Activated B cell treated with CpG ODN at 0.5 μM for 24 hours (primary cell): ENCODE measurements at regions not wholly inside any gene's neighbourhood (a gene's known extent, or its start where the extent isn't known, plus 50 kb on each side); places are given as distances from the start of the nearest gene placed in this dataset.

Experiments used
- ATAC-seq: fragments of 200-7000 bp; cut with Tn5 transposase; one replicate; pipeline ENCODE4 v1.10.0; 2021; ENCODE audit warnings: low read depth, mild to moderate bottlenecking, moderate library complexity
- CTCF ChIA-PET: fragments of 350-600 bp; sonication (Branson Sonifier 250); formaldehyde crosslinking; loops from one replicate; lab custom pipeline; 2021; ENCODE audit warnings: antibody characterized with exemption; lab: Charles Lee
- POLR2A ChIA-PET: fragments of 350-600 bp; sonication (Branson Sonifier 250); formaldehyde crosslinking; loops from one replicate; lab custom pipeline; 2021; ENCODE audit warnings: antibody characterized with exemption; lab: Charles Lee
- DNase-seq: peaks from one replicate; pipeline ENCODE4 v3.0.0; 2022
- H3K27ac Mint-ChIP-seq: one replicate; pipeline ENCODE4 v1.8.0; 2020; ENCODE audit warnings: mixed read lengths
- H3K27me3 Mint-ChIP-seq: one replicate; pipeline ENCODE4 v1.8.0; 2021; ENCODE audit warnings: mixed read lengths
- H3K36me3 Mint-ChIP-seq: one replicate; pipeline ENCODE4 v1.8.0; 2021; ENCODE audit warnings: low read depth, mixed read lengths
- H3K4me1 Mint-ChIP-seq: one replicate; pipeline ENCODE4 v1.8.0; 2021; ENCODE audit warnings: mixed read lengths
- H3K4me3 Mint-ChIP-seq: one replicate; pipeline ENCODE4 v1.8.0; 2020; ENCODE audit warnings: mild to moderate bottlenecking, mixed read lengths
- H3K9me3 Mint-ChIP-seq: one replicate; pipeline ENCODE4 v1.8.0; 2020; ENCODE audit warnings: mixed read lengths
- intact Hi-C: fragments of 100-400 bp; cut with micrococcal nuclease; formaldehyde crosslinking; loops from one replicate; pipeline ENCODE4 v1.15.1; 2024
- TF ChIP-seq, protein P1 (sequence below): fragments of 200-600 bp; IDR thresholded peaks from one replicate; pipeline ENCODE4 v1.8.0; 2022; ENCODE audit warnings: antibody characterized with exemption, mild to moderate bottlenecking

DNA sequence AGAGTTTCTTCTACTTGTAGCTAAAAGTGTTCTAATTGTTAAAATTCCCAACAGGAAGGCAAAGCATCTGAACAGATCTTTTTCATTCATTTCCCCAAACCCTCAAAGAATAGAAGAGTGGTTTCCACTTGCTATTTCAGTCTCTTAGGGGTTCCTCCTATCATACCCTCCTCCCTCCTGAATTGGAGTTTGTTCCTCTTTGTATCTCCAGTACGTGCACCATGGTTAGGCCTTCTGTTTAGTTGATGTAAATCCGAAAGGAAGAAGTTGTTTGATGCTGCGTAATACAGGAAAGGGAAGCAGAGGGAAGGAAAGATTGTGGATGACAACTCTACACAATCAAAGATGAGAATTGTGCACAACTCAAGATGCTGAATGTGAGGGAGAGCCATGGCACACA is 303.6 kb downstream of the PIK3R1 start:
- TF ChIP-seq, protein P1, sequence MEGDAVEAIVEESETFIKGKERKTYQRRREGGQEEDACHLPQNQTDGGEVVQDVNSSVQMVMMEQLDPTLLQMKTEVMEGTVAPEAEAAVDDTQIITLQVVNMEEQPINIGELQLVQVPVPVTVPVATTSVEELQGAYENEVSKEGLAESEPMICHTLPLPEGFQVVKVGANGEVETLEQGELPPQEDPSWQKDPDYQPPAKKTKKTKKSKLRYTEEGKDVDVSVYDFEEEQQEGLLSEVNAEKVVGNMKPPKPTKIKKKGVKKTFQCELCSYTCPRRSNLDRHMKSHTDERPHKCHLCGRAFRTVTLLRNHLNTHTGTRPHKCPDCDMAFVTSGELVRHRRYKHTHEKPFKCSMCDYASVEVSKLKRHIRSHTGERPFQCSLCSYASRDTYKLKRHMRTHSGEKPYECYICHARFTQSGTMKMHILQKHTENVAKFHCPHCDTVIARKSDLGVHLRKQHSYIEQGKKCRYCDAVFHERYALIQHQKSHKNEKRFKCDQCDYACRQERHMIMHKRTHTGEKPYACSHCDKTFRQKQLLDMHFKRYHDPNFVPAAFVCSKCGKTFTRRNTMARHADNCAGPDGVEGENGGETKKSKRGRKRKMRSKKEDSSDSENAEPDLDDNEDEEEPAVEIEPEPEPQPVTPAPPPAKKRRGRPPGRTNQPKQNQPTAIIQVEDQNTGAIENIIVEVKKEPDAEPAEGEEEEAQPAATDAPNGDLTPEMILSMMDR = no peak
- Mint-ChIP-seq H3K9me3 (no peaks in the 10 kb centered on the region), H3K27ac (no peak overlapping the region), H3K4me1 (peaks cover 3% of the 10 kb centered on the region), H3K36me3 (no peaks in the 10 kb centered on the region), H3K4me3 (no peak overlapping the region), H3K27me3 (no peaks in the 10 kb centered on the region)
- POLR2A ChIA-PET = no interaction called here
- intact Hi-C loops = no loop called here
- DNase-seq (no peak), ATAC-seq (no peak)
- CTCF ChIA-PET = no interaction called here

DNA sequence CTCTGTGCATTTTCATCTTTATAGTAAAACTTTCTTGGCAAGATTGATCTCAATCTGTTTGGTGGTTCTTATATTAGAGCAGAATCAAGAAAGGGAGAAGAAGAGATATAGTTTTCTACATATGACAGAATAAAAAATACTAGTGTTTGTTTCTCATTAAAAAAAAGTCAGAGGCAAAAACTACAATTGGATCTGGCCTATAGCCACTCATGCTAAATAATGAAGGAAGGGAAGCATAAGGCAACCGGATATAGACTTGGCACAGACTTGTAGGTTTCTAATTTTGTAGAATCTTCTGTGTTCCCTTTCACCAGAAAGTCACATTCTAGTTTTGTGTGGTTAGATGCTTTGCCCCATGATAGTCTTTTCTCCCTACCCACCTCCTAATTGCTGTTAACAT is 306.2 kb downstream of the PIK3R1 start:
- ChIA-PET CTCF (no interaction called here), POLR2A (no interaction called here)
- H3K4me3 Mint-ChIP-seq = no peak overlapping the region
- H3K4me1 Mint-ChIP-seq = peaks cover 3% of the 10 kb centered on the region
- TF ChIP-seq, protein P1 = no peak
- intact Hi-C loops = no loop called here
- peaks cover 3% of the 10 kb centered on the region for H3K27me3 Mint-ChIP-seq
- ATAC-seq (no peak), DNase-seq (no peak)
- H3K27ac Mint-ChIP-seq = no peak overlapping the region
- no peaks in the 10 kb centered on the region for H3K36me3 Mint-ChIP-seq
- no peaks in the 10 kb centered on the region for H3K9me3 Mint-ChIP-seq

DNA sequence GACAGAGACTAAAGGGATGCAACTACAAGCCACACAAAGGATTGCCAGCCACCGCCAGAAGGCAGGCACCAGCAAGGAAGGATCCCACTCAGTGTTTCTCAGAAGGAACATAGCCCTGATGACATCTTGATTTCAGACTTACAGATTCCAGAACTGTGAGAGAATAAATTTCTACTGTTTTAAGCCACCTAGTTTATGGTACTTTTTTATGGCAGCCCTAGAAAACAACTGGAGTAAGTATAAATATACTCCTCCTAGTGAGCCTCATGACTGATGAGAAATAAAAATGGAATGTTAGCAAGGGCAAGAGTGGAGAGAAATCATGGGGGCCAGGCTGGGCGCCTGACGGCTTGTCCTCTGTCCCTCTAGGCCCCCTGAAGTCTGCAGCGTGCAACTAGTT is 307.3 kb downstream of the PIK3R1 start:
- Mint-ChIP-seq H3K27ac (no peak overlapping the region), H3K36me3 (no peaks in the 10 kb centered on the region), H3K27me3 (peaks cover 3% of the 10 kb centered on the region), H3K9me3 (peaks cover under 1% of the 10 kb centered on the region), H3K4me1 (peaks cover 3% of the 10 kb centered on the region), H3K4me3 (no peak overlapping the region)
- intact Hi-C loops = no loop called here
- POLR2A ChIA-PET = no interaction called here
- CTCF ChIA-PET = no interaction called here
- DNase-seq = no peak
- TF ChIP-seq, protein P1 = no peak
- ATAC-seq = no peak

DNA sequence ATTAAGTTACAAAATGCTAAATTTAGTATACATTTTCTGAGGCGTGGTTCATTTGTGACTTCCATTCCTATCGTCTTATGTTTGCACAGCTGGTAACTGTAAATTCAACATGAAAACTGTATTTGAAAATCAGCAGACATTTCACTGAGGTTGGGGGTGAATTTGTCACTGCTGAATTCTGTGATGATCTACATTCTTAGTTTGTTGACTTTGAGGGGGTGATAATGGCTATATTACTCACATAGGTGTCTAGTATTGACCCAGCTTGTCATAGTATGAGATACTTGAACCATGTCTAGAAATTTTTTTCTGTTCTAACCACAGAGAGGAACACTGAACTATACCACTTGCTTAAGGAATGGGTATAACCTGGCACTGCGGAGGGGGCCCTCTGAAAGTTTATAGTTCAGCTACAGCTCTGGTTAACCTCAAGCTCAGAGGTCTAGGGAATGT is 313.3 kb downstream of the PIK3R1 start:
- CTCF ChIA-PET = no interaction called here
- ATAC-seq (no peak), DNase-seq (no peak)
- H3K4me1 Mint-ChIP-seq = no peaks in the 10 kb centered on the region
- peaks cover 6% of the 10 kb centered on the region for H3K27me3 Mint-ChIP-seq
- H3K4me3 Mint-ChIP-seq = no peak overlapping the region
- peaks cover 3% of the 10 kb centered on the region for H3K9me3 Mint-ChIP-seq
- no peak overlapping the region for H3K27ac Mint-ChIP-seq
- TF ChIP-seq, protein P1 = no peak
- H3K36me3 Mint-ChIP-seq = no peaks in the 10 kb centered on the region
- POLR2A ChIA-PET = no interaction called here
- intact Hi-C loops = no loop called here

DNA sequence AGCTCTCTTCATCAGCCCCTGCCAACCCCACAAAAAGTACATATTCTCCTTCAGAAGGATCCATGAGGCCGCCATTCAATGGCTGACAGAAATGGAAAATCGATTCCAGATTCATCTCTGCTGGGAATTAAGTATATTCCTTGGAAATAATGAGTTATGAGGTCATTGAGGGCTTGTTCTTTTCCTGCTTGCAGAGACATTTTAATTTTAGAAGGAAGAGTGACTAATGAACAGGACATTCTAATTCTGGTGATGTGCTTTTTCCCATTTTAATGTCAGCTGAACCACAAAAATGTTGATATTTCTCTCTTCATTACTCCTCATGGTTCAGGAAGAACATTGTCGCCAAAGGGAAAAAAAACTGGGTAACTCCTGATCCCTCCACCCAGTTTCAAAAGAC is 314.0 kb downstream of the PIK3R1 start:
- TF ChIP-seq, protein P1 = no peak
- no peak overlapping the region for H3K27ac Mint-ChIP-seq
- H3K9me3 Mint-ChIP-seq = peaks cover 3% of the 10 kb centered on the region
- no peak for ATAC-seq
- H3K4me1 Mint-ChIP-seq = no peaks in the 10 kb centered on the region
- intact Hi-C loops = no loop called here
- H3K36me3 Mint-ChIP-seq = no peaks in the 10 kb centered on the region
- CTCF ChIA-PET = no interaction called here
- no peak overlapping the region for H3K4me3 Mint-ChIP-seq
- DNase-seq = no peak
- peaks cover 8% of the 10 kb centered on the region for H3K27me3 Mint-ChIP-seq
- POLR2A ChIA-PET = no interaction called here
